SK-N-SH treated with all-trans-retinoic acid at 6 μM for 48 hours (cell line): ENCODE measurements at regions not wholly inside any gene's neighbourhood (a gene's known extent, or its start where the extent isn't known, plus 50 kb on each side); places are given as distances from the start of the nearest gene placed in this dataset.

Experiments
- ATAC-seq: fragments of 200-7000 bp; cut with Tn5 transposase; 3 replicates; pipeline ENCODE4 v1.9.1; 2020; ENCODE audit warnings: mild to moderate bottlenecking, moderate library complexity
- ARNTL ChIP-seq: fragments of 450-650 bp; formaldehyde crosslinking; IDR thresholded peaks from 2 replicates; pipeline ENCODE4 v1.5.0; 2020; ENCODE audit warnings: low read depth, mild to moderate bottlenecking, moderate library complexity, borderline replicate concordance
- BACH2 ChIP-seq: fragments of 250-450 bp; sonication (Bioruptor Pico); IDR thresholded peaks from 2 replicates; pipeline ENCODE4 v1.9.0; 2021; ENCODE audit warnings: mild to moderate bottlenecking, borderline replicate concordance
- CREB5 ChIP-seq: fragments of 250-450 bp; sonication (Bioruptor Pico); IDR thresholded peaks from 2 replicates; pipeline ENCODE4 v1.5.1; 2020; ENCODE audit warnings: low read depth, mild to moderate bottlenecking, moderate library complexity
- CSDC2 ChIP-seq: fragments of 250-450 bp; sonication (Bioruptor Pico); IDR thresholded peaks from 2 replicates; pipeline ENCODE4 v1.5.0; 2020; ENCODE audit warnings: mild to moderate bottlenecking, moderate library complexity
- CSRNP3 ChIP-seq: fragments of 250-450 bp; sonication (Bioruptor Pico); IDR thresholded peaks from 2 replicates; pipeline ENCODE4 v1.5.1; 2021; ENCODE audit warnings: mild to moderate bottlenecking, moderate library complexity
- ESRRG ChIP-seq: fragments of 250-450 bp; sonication (Bioruptor Pico); IDR thresholded peaks from 2 replicates; pipeline ENCODE4 v1.6.1; 2021; ENCODE audit warnings: mild to moderate bottlenecking
- GLIS3 ChIP-seq: fragments of 250-450 bp; sonication (Bioruptor Pico); IDR thresholded peaks from 2 replicates; pipeline ENCODE4 v1.5.0; 2020; ENCODE audit warnings: mild to moderate bottlenecking, moderate library complexity
- ISL1 ChIP-seq: fragments of 250-450 bp; sonication (Bioruptor Pico); IDR thresholded peaks from 2 replicates; pipeline ENCODE4 v2.1.2; 2022; ENCODE audit warnings: mild to moderate bottlenecking, moderate library complexity
- OSR1 ChIP-seq: fragments of 250-450 bp; sonication (Bioruptor Pico); IDR thresholded peaks from 2 replicates; pipeline ENCODE4 v1.8.0; 2022; ENCODE audit warnings: moderate library complexity, mild to moderate bottlenecking, inconsistent platforms
- PATZ1 ChIP-seq: fragments of 250-450 bp; sonication (Bioruptor Pico); IDR thresholded peaks from 2 replicates; pipeline ENCODE4 v1.8.0; 2020; ENCODE audit warnings: mild to moderate bottlenecking, moderate library complexity, borderline replicate concordance
- POU6F1 ChIP-seq: fragments of 250-450 bp; sonication (Bioruptor Pico); IDR thresholded peaks from 2 replicates; pipeline ENCODE4 v1.8.0; 2021; ENCODE audit warnings: low read depth, mild to moderate bottlenecking, moderate library complexity, borderline replicate concordance
- PPARA ChIP-seq: fragments of 250-450 bp; sonication (Bioruptor Pico); IDR thresholded peaks from 2 replicates; pipeline ENCODE4 v1.5.0; 2020; ENCODE audit warnings: mild to moderate bottlenecking, borderline replicate concordance
- RARB ChIP-seq: fragments of 250-450 bp; sonication (Bioruptor Pico); IDR thresholded peaks from 2 replicates; pipeline ENCODE4 v1.8.0; 2021; ENCODE audit warnings: mild to moderate bottlenecking, moderate library complexity
- SNAI2 ChIP-seq: fragments of 250-450 bp; sonication (Bioruptor Pico); IDR thresholded peaks from 2 replicates; pipeline ENCODE4 v1.5.0; 2020; ENCODE audit warnings: mild to moderate bottlenecking, moderate library complexity
- TCF4 ChIP-seq: fragments of 250-450 bp; sonication (Bioruptor Pico); IDR thresholded peaks from 2 replicates; pipeline ENCODE4 v1.8.0; 2021; ENCODE audit warnings: mild to moderate bottlenecking, moderate library complexity, borderline replicate concordance
- TOX ChIP-seq: fragments of 250-450 bp; sonication (Bioruptor Pico); IDR thresholded peaks from 2 replicates; pipeline ENCODE4 v1.8.0; 2021; ENCODE audit warnings: mild to moderate bottlenecking, moderate library complexity, borderline replicate concordance
- TSHZ2 ChIP-seq: fragments of 250-450 bp; sonication (Bioruptor Pico); IDR thresholded peaks from 2 replicates; pipeline ENCODE4 v1.5.0; 2020; ENCODE audit warnings: mild to moderate bottlenecking, moderate library complexity
- ZC3H10 ChIP-seq: fragments of 250-450 bp; sonication (Bioruptor Pico); IDR thresholded peaks from 2 replicates; pipeline ENCODE4 v1.5.1; 2021; ENCODE audit warnings: mild to moderate bottlenecking, moderate library complexity
- ZFP3 ChIP-seq: fragments of 250-450 bp; sonication (Bioruptor Pico); IDR thresholded peaks from 2 replicates; pipeline ENCODE4 v1.5.0; 2020; ENCODE audit warnings: mild to moderate bottlenecking, moderate library complexity
- ZFP30 ChIP-seq: fragments of 450-650 bp; formaldehyde crosslinking; IDR thresholded peaks from 2 replicates; pipeline ENCODE4 v1.5.0; 2022; ENCODE audit warnings: mild to moderate bottlenecking, moderate library complexity
- ZNF565 ChIP-seq: fragments of 450-650 bp; formaldehyde crosslinking; conservative IDR thresholded peaks from 2 replicates; pipeline ENCODE4 v1.5.0; 2020; ENCODE audit warnings: low read depth, mild to moderate bottlenecking, moderate library complexity
- ZNF70 ChIP-seq: fragments of 450-650 bp; formaldehyde crosslinking; IDR thresholded peaks from 2 replicates; pipeline ENCODE4 v1.5.0; 2020; ENCODE audit warnings: mild to moderate bottlenecking, moderate library complexity
- ZNF8 ChIP-seq: fragments of 450-650 bp; formaldehyde crosslinking; IDR thresholded peaks from 2 replicates; pipeline ENCODE4 v1.5.0; 2020; ENCODE audit warnings: mild to moderate bottlenecking, moderate library complexity

GRCh38 chr20:22799687-22800086 lies 215.3 kb upstream of the FOXA2 start:
- ATAC-seq = no peak
- no peak for TF ChIP-seq OSR1 (CRISPR knock-in tag)
- no peak for TF ChIP-seq ZC3H10
- TF ChIP-seq GLIS3 = no peak
- TF ChIP-seq POU6F1 (CRISPR knock-in tag) = no peak
- no peak for TF ChIP-seq ZFP3 (CRISPR knock-in tag)
- TF ChIP-seq TSHZ2 = no peak
- no peak for TF ChIP-seq CREB5 (CRISPR knock-in tag)
- TF ChIP-seq ZNF565 (CRISPR knock-in tag) = no peak
- TF ChIP-seq ISL1 (CRISPR knock-in tag) = no peak
- TF ChIP-seq TOX (CRISPR knock-in tag) = no peak
- TF ChIP-seq ZFP30 (CRISPR knock-in tag) = no peak
- no peak for TF ChIP-seq RARB (CRISPR knock-in tag)
- TF ChIP-seq BACH2 (CRISPR knock-in tag) = no peak
- no peak for TF ChIP-seq ARNTL (CRISPR knock-in tag)
- no peak for TF ChIP-seq TCF4 (CRISPR knock-in tag)
- no peak for TF ChIP-seq ESRRG (CRISPR knock-in tag)
- TF ChIP-seq ZNF8 (CRISPR knock-in tag) = no peak
- no peak for TF ChIP-seq SNAI2 (CRISPR knock-in tag)
- TF ChIP-seq CSDC2 (CRISPR knock-in tag) = no peak

GRCh38 chr20:22800129-22800528 lies 215.8 kb upstream of the FOXA2 start:
- TF ChIP-seq CSRNP3 (CRISPR knock-in tag) = no peak
- no peak for ATAC-seq

- TF ChIP-seq ISL1 (CRISPR knock-in tag) (no peak), ZFP3 (CRISPR knock-in tag) (no peak), CREB5 (CRISPR knock-in tag) (no peak), BACH2 (CRISPR knock-in tag) (no peak), ARNTL (CRISPR knock-in tag) (no peak), TCF4 (CRISPR knock-in tag) (no peak), ZNF565 (CRISPR knock-in tag) (no peak), SNAI2 (CRISPR knock-in tag) (no peak), OSR1 (CRISPR knock-in tag) (no peak), ESRRG (CRISPR knock-in tag) (no peak), PPARA (CRISPR knock-in tag) (no peak), CSRNP3 (CRISPR knock-in tag) (no peak), ZNF70 (CRISPR knock-in tag) (no peak), PATZ1 (CRISPR knock-in tag) (no peak), ZC3H10 (no peak), GLIS3 (no peak), ZFP30 (CRISPR knock-in tag) (no peak)
- no peak for ATAC-seq
Observed at GRCh38 chr20:22801528-22801927, 217.2 kb upstream of the FOXA2 start.
